Epidermal melanocyte (primary cell): ENCODE measurements at regions not wholly inside any gene's neighbourhood (a gene's known extent, or its start where the extent isn't known, plus 50 kb on each side); places are given as distances from the start of the nearest gene placed in this dataset.
"Not testable (repeated sequence)": the region's sequence is repeated elsewhere in the genome, so short reads cannot be mapped to it uniquely, and the experiment has no call there.

Source experiments
- DNase-seq: peaks from one replicate; pipeline ENCODE4 v3.0.0; 2011; ENCODE audit warnings: low spot score; ENCODE audit not compliant: insufficient read length

DNA sequence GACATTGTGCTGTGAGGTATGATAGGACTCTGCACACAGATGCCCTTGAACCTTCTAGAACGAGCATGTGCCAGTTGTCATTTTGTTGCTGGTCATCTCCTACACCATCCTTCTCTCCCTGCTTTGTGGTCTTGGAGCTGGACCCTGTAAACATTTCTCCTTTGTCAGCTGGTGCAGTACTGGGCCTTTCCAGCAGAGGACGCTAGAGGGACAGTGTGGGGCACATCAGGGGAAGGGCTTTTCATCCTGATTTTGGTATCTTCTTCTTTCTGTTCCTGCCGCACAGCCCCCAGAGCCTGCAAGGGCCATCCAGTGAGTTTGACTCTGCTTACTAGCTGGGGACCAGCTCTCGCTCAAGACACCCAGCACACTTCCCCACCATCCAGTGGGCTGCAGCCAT is 484.6 kb downstream of the AACS start:
- DNase-seq: no peak

DNA sequence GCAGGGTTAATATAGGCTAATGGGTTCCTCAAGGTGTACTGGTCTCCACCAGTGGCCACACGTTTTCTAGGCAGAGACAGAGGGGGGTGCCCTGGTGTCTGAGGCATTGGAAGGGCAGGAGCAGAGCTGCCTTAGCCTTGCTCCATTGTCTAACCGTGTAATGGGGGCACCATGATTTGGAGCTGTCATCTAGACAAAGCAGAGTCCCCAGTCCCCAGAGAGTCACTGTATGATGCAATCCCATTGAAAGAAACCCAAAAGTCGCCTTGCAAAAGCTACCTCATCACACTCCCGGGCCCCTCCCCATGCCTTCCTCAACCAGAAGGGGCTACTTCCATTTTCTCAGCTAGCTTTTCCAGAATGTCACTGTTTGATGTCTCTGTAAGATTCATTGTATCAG is 487.1 kb downstream of the AACS start:
- DNase-seq: no peak

GRCh38 chr12:125561008-125561407 is 495.8 kb downstream of the AACS start:
- not testable (repeated sequence) for DNase-seq

GRCh38 chr12:125564753-125565152 is 499.5 kb downstream of the AACS start:
- DNase-seq: no peak

DNA sequence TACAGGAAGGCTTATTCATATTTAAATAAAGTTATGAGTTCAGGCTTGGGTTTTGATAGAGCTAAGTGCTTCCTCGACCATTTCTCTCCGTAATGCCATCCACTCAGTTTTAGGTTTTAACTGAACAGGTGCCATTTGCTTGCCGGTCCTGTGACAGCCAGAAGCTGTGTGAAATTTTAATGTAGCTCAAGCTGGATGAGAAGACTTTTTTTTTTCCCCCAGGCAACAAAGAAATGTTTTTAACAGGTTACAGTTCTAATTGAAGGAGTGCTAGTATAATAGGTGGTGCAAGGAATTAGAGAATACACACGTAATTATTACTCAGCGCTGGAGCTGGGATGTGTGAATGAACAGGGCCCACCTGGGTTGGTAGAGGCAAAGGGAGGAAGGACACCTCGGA is 502.3 kb downstream of the AACS start:
- DNase-seq: no peak

DNA sequence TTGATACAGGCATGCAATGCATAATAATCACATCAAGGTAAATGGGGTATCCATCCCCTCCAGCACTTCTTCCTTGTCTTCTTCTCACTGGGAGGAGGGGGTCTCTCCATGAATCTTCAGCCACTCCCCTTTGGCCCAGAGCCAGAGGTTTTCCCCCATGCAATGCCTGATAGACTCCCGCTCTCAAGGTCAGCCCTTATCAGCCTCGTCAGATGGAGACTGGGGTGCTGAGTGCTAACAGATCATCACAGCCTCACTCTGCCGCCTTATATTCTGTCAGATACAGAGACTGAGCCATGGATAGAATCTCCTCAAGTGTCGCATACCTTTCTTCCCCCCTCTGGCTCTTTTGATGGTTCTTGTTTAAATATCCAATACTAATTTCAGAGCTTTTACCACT is 503.1 kb downstream of the AACS start:
- no peak for DNase-seq

DNA sequence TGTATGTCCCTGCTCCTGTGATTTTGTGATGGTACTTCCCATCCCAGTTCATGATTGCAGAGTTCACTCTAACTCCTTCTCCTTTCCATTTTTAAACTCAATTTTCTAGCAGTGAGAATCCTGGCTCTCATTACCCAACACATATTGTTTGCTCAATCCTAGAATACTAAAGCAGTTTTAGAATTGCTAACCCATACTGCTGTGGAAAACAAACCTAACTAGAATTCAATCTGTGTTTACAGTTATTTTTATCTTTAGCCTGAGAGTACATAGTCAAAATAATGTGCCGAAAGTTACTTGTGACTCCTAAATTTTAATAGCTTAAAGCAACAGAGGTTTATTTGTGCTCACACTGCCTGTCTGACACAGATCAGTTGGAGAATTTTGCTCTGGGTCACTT is 508.0 kb downstream of the AACS start:
- DNase-seq: no peak

GRCh38 chr12:125577334-125577733 is 512.1 kb downstream of the AACS start:
- no peak for DNase-seq

- DNase-seq: no peak
These were observed 514.7 kb downstream of the AACS start for GRCh38 chr12:125579916-125580315.

- no peak for DNase-seq
These were observed 517.8 kb downstream of the AACS start for GRCh38 chr12:125583071-125583470.

GRCh38 chr12:125586441-125586840 is 521.2 kb downstream of the AACS start:
- DNase-seq: no peak

DNA sequence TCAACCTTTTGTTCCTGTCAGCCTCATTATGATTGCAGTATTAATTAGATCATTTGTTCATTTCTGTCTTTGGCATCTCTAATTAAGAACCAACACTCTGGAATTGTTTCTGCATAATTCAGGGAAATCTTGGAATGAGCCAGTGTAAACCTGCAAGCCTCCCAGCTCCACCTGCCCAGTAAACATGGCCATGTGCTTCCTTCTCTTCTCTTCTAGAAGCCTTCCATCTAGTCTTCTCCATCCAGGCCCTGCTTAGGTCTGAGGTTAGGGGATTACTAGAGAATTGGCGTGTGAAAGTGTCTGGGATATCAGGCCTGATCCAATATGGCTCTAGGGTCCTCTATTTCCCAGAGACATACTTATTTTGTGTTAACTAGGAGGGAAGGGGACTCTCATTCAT is 528.0 kb downstream of the AACS start:
- DNase-seq: no peak

DNA sequence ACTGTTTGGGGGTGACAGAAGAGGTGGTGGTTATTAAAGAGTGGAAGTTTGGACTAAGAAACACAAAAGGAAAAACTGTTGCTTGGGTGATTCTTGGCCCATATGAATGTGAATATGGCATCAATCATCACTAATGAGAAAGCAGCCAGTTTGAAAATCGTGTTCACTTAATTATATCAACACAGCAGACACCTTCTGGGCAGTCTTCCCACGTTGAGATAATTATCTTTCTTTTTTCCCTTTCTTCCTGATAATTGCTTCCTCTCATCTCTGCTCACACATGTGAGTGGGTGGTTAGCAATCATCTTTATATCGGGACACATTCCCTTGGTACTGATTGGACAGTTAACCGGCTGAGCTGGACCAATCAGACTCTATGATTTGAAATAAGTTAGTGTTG is 539.7 kb downstream of the AACS start:
- no peak for DNase-seq

DNA sequence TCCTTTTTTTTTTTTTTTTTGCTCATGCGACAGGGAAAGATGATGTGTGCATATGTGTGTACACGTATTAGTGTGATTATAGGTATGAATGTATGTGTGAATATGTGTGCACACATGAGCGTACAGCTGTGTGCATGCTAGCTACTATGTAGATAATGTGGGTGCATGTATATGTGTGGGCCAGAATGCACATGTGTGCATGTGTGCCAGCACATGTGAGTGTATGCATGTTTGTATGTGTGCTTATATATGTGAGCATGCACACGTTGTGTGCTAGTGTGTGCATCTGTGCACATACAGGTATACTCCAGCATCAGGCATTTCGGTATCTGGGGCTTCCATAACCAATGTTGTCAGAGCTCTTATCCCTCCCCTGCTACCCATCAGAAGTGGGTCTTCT is 541.1 kb downstream of the AACS start:
- no peak for DNase-seq

DNA sequence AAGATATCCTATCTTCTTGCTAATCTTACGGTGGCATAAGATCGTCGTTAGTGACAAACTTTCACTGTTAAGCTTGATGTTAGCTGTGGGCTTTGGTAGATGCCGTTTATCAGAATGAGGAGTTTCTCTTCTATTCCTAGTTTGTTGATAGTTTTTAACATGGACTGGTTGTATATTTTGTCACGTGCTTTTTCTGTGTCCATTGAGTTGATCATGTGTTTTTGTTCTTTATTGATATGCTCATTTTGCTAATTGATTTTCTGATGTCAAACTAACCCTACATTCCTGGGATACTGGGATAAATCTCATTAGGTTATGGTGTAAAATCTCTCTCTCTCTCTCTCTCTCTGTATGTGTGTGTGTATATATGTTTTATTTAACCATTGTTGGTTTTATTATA is 545.1 kb downstream of the AACS start:
- no peak for DNase-seq

DNA sequence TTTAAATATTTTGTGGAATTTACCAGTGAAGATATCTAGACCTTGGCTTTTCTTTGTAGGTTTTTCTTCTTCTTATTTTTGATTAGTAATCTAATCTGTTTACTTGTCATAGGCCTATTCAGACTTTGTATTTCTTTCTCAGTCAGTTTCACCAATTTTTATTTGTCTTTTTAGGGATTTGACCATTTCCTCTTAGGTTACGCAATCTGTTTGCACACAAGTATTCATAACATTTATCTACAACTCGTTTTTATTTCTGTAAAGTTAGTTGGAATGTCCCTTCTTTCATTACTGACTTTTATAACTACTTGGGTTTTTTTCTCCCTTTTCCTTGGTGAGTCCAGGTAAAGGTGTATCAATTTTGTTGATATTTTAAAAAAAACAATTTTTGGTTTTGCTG is 545.7 kb downstream of the AACS start:
- DNase-seq: no peak

GRCh38 chr12:125614058-125614457 is 548.8 kb downstream of the AACS start:
- no peak for DNase-seq

- DNase-seq: no peak
These were observed 554.5 kb downstream of the AACS start for GRCh38 chr12:125619723-125620122.

- DNase-seq: no peak
These were observed 568.5 kb downstream of the AACS start for GRCh38 chr12:125633686-125634085.

DNA sequence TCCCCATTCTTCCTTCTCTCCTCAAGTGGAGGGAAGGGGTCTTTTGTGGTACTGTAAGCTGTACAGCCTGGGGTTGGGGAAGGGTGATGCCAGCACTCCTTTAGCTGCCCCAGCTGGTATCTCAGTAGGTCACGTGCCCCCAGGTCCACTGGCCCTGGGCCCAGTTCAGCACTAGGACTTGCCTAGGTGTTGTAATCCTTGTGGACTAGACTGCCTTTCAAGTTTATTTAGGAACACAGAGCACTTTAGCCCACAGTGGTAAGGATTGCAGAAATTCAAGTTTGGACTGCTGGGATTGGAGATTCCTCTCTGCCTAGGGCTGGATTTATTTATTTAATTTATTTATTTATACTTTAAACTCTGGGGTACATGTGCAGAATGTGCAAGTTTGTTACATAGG is 569.6 kb downstream of the AACS start:
- no peak for DNase-seq

GRCh38 chr12:125639826-125640225 is 574.6 kb downstream of the AACS start:
- DNase-seq: no peak

GRCh38 chr12:125643055-125643454 is 577.8 kb downstream of the AACS start:
- no peak for DNase-seq

- DNase-seq: no peak
These were observed 580.5 kb downstream of the AACS start for GRCh38 chr12:125645724-125646123.

GRCh38 chr12:125650587-125650986 is 585.4 kb downstream of the AACS start:
- DNase-seq: no peak

DNA sequence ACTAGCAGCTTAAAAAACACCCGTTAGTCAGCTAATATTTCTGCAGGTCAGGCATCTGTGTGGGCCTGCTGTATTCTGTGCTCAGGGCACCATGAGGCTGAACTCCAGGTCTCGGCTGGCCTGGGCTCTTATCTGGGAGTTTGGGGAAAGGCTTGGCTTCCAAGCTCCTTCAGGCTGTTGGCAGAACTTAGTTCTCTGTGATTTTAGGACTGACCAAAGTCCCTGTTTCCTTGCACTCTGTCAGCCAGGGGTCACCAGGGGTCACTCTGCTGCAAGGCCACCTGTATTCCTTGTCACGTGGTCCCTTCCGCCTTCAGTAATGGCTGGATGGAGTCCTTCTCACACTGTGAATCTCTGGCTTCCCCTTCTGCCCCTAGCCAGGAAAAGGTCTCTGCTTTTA is 586.4 kb downstream of the AACS start:
- DNase-seq: no peak
